GM12874 (cell line): ENCODE measurements at regions not wholly inside any gene's neighbourhood (a gene's known extent, or its start where the extent isn't known, plus 50 kb on each side); places are given as distances from the start of the nearest gene placed in this dataset.

Experiments
- TF ChIP-seq, protein P1 (sequence below): IDR thresholded peaks from 2 replicates; pipeline ENCODE4 v1.5.1; 2011; ENCODE audit warnings: low read depth, mild to moderate bottlenecking, control low read depth, low read length, moderate library complexity; ENCODE audit not compliant: insufficient read depth

DNA sequence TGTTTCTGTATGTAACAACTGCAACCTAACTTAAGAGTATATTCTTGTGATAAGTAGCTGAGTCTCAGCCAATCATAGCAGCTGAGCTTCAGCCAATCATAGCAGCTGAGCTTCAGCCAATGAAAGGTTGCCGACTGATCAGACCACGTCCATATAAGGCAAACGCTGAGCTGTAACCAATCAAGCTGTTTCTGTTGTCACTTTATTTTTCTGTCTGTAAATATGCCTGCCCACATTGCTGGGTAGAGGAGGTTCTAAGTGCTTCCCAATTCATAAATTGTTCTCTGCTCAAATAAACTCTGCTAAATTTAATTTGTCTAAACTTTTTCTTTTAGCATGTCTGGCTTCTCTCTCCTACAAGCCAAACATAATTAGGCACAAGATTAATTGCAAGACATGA is 231.5 kb upstream of the TCF4 start:
- TF ChIP-seq, protein P1, sequence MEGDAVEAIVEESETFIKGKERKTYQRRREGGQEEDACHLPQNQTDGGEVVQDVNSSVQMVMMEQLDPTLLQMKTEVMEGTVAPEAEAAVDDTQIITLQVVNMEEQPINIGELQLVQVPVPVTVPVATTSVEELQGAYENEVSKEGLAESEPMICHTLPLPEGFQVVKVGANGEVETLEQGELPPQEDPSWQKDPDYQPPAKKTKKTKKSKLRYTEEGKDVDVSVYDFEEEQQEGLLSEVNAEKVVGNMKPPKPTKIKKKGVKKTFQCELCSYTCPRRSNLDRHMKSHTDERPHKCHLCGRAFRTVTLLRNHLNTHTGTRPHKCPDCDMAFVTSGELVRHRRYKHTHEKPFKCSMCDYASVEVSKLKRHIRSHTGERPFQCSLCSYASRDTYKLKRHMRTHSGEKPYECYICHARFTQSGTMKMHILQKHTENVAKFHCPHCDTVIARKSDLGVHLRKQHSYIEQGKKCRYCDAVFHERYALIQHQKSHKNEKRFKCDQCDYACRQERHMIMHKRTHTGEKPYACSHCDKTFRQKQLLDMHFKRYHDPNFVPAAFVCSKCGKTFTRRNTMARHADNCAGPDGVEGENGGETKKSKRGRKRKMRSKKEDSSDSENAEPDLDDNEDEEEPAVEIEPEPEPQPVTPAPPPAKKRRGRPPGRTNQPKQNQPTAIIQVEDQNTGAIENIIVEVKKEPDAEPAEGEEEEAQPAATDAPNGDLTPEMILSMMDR, result no peak

DNA sequence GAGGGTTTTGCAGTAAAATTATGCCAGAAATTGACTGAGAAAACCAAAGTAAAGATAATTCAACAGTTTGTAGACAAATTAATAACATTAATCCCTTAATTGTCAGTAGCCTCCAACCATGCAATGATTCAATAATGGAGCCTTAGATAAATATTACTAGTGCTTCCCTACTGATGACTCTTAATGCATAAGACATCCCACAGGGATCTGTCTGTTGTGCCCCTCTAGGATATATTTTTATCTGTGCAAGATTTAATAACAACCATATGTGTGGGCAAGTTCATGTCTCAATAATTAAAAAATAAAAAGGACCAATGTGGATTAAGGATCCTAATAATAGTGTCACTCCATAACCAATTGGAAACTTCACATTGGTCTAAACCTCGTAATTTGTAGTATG is 230.3 kb upstream of the TCF4 start:
- TF ChIP-seq, protein P1, result no peak

DNA sequence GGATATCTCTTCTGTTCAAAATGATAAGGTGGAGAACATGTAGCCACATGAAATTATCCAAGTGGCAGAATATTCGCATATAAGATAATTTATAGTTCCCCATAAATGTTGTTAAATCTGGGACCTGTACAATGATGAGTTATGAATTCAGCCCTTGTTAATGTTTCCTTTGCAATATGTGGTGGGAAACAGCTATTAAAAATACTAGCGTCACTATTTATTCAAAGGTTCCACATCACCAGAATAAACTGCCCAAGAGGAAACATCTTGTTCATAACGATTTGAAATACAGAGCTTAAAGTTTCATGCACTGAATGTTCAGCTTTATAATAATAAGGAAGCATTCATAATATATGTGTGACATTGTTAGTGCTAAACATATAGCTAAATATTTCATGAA is 223.9 kb upstream of the TCF4 start:
- TF ChIP-seq, protein P1, result no peak

DNA sequence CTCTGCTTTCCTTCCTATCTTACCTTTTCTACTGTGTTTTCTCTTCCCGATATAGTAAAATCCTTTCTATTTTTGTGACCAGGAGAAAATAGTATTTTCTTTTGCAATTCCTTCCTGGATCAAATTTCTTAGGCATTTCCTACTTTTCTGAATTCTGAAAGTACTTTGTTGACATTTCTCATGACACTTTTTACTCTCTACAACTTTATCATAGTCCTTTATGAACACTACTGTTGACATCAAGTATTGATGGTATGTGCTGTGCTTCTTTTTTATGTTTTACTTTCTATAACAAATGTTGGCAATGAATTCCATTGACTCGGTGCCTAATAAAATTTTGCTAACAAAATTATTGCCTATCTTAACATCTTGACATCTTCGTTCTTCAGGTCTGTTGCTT is 217.7 kb upstream of the TCF4 start:
- TF ChIP-seq, protein P1, result no peak

DNA sequence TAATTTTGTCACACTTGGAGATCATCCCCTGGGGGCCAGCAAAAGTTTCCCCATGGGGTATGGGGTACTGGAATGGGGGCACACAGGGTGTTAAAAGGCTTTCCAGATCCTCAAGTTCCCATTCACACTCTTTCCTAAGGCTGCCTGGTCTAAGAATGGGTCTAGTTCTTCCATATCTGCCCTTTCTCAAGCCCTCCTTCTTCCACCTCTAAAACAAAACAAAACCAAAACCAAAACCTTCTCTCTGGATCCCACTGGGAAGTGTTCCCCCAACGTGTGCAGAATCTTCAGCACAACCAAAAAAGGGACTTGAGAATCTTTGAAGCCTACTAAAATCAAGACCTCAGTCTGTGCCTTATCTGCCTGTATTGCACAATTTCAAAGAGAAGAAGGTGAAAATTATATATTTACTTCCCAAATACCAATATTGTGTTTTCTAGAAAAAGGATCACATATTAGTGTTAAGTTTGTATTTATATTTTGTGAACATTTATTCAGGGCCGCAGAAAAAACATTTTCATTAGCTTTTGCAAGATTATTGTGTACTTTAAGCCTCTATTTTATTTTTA is 207.2 kb upstream of the TCF4 start:
- TF ChIP-seq, protein P1, result no peak

DNA sequence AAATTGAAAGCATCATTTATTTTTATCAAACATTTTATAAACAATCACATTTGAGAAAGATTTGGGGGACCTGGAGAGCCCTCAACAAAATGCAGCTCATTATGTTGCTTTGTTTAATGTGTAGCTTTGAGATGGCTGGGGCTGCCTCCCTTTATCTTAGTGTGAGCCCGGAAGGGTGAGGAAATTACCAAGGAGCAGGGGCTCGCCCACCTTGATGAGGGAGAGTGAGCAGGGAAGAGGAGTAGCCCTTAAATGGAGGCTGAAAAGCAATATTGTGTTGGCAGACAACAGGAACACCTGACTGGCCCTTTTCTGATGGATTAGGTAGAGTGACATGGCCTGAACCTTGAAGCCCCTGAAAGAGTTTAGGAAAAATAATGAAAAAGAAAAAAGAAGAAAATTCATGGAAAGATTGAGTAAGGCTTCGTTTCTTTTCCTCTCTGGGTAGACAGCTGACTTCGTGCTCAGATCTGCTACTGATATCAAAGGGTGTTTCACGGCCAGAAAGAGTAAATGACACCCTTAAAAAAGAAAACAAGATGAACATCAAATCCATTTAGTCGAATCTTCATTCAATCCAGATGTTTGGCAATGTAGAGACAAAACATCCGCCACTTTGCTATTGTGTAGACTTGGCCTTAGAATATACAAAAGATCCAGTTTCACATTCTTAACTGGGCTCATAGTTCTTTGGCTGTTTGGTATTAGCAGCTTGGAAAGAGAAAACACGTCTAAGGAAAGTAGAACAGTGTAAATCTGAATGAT is 206.5 kb upstream of the TCF4 start:
- TF ChIP-seq, protein P1, result no peak

DNA sequence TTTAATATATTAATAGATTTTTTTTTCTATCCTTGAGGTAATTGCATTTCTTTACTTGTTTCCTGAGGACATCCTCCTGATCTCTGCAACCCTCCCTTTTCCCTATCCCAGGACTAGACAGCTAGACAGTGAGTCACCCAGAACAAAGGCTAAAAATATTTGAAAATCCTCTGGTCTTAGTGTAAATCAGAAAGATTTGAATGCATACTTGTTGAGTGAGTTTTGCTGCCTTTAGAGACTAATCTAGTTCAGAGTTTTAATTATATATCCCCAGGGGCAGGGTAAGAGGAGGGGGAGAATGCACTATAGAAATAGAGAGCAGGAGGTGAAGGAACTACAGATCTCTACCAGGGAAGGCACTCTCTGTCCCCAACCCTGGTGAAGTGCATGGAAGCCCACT is 202.3 kb upstream of the TCF4 start:
- TF ChIP-seq, protein P1, result no peak
